ENCODE measurements at regions not wholly inside any gene's neighbourhood (a gene's known extent, or its start where the extent isn't known, plus 50 kb on each side); places are given as distances from the start of the nearest gene placed in this dataset.
"Not testable (repeated sequence)": the region's sequence is repeated elsewhere in the genome, so short reads cannot be mapped to it uniquely, and the experiment has no call there.

GRCh38 chr3:82628385-82629014, 867.1 kb upstream of the GBE1 start:
- TF ChIP-seq LEF1 (IDR thresholded peaks at IDR 0.05; ENCODE audit: borderline replicate concordance) (no peak), HDGF (IDR thresholded peaks at IDR 0.05; ENCODE audit: borderline replicate concordance) (no peak), TARDBP (IDR thresholded peaks at IDR 0.05) (no peak), ARNT (IDR thresholded peaks at IDR 0.05) (no peak), FOXM1 (IDR thresholded peaks at IDR 0.05; ENCODE audit: borderline replicate concordance) (no peak), BHLHE40 (IDR thresholded peaks at IDR 0.05; ENCODE audit: borderline replicate concordance) (no peak), FOXK2 (IDR thresholded peaks at IDR 0.05) (no peak), L3MBTL2 (conservative IDR thresholded peaks at IDR 0.05) (no peak), PKNOX1 (IDR thresholded peaks at IDR 0.05) (no peak), SUZ12 (IDR thresholded peaks at IDR 0.05) (no peak), ZNF384 (IDR thresholded peaks at IDR 0.05) (no peak), ELF4 (IDR thresholded peaks at IDR 0.05) (no peak), SP1 (IDR thresholded peaks at IDR 0.05) (no peak), FOXA1 (IDR thresholded peaks at IDR 0.05) (no peak), CTBP1 (IDR thresholded peaks at IDR 0.05; ENCODE audit: borderline replicate concordance) (no peak), NFRKB (IDR thresholded peaks at IDR 0.05) (no peak)
- POLR2A ChIA-PET = no interaction called here
- no peak for DNase-seq (ENCODE audit: extremely low spot score)
- CTCF ChIA-PET = no interaction called here

- no peak for DNase-seq (ENCODE audit: extremely low spot score)
- no peak for TF ChIP-seq SUZ12 (IDR thresholded peaks at IDR 0.05)
- TF ChIP-seq TARDBP (IDR thresholded peaks at IDR 0.05) = no peak
- CTCF ChIA-PET = no interaction called here
- POLR2A ChIA-PET = no interaction called here
Observed at GRCh38 chr3:82627733-82628132, 866.3 kb upstream of the GBE1 start.

- POLR2A ChIA-PET; CTCF ChIA-PET; DNase-seq (ENCODE audit: extremely low spot score): not testable (repeated sequence)
Observed at GRCh38 chr3:82620744-82621143, 859.3 kb upstream of the GBE1 start.

GRCh38 chr3:82618594-82618993, 857.1 kb upstream of the GBE1 start:
- TF ChIP-seq ARNT (IDR thresholded peaks at IDR 0.05) (no peak), SP1 (IDR thresholded peaks at IDR 0.05) (no peak), FOXK2 (IDR thresholded peaks at IDR 0.05) (no peak), L3MBTL2 (conservative IDR thresholded peaks at IDR 0.05) (no peak), CTBP1 (IDR thresholded peaks at IDR 0.05; ENCODE audit: borderline replicate concordance) (no peak), FOXA1 (IDR thresholded peaks at IDR 0.05) (no peak)
- ChIA-PET CTCF (no interaction called here), POLR2A (interaction anchor here (0.6 kb wide), 1 partner anchor 13 kb away, joined by 4 read pairs; no protein-coding TSS in a partner anchor)
- DNase-seq (ENCODE audit: extremely low spot score) = no peak

- POLR2A ChIA-PET = no interaction called here
- TF ChIP-seq LEF1 (IDR thresholded peaks at IDR 0.05; ENCODE audit: borderline replicate concordance) = no peak
- no peak for TF ChIP-seq FOXK2 (IDR thresholded peaks at IDR 0.05)
- TF ChIP-seq ZNF384 (IDR thresholded peaks at IDR 0.05) = no peak
- no peak for TF ChIP-seq L3MBTL2 (conservative IDR thresholded peaks at IDR 0.05)
- TF ChIP-seq FOXA1 (IDR thresholded peaks at IDR 0.05) = no peak
- no peak for TF ChIP-seq CTBP1 (IDR thresholded peaks at IDR 0.05; ENCODE audit: borderline replicate concordance)
- no peak for TF ChIP-seq ARNT (IDR thresholded peaks at IDR 0.05)
- TF ChIP-seq SP1 (IDR thresholded peaks at IDR 0.05) = no peak
- TF ChIP-seq HDGF (IDR thresholded peaks at IDR 0.05; ENCODE audit: borderline replicate concordance) = no peak
- no peak for TF ChIP-seq ELF4 (IDR thresholded peaks at IDR 0.05)
- no peak for TF ChIP-seq PKNOX1 (IDR thresholded peaks at IDR 0.05)
- DNase-seq (ENCODE audit: extremely low spot score) = no peak
- CTCF ChIA-PET = no interaction called here
Observed at GRCh38 chr3:82610236-82610635, 848.8 kb upstream of the GBE1 start.

GRCh38 chr3:82607391-82607790, 845.9 kb upstream of the GBE1 start:
- ChIA-PET POLR2A (no interaction called here), CTCF (no interaction called here)
- DNase-seq (ENCODE audit: extremely low spot score) = no peak
- TF ChIP-seq CTBP1 (IDR thresholded peaks at IDR 0.05; ENCODE audit: borderline replicate concordance) (no peak), ARNT (IDR thresholded peaks at IDR 0.05) (no peak), BHLHE40 (IDR thresholded peaks at IDR 0.05; ENCODE audit: borderline replicate concordance) (no peak), SUZ12 (IDR thresholded peaks at IDR 0.05) (no peak), HDGF (IDR thresholded peaks at IDR 0.05; ENCODE audit: borderline replicate concordance) (no peak), L3MBTL2 (conservative IDR thresholded peaks at IDR 0.05) (no peak), FOXA1 (IDR thresholded peaks at IDR 0.05) (no peak), FOXM1 (IDR thresholded peaks at IDR 0.05; ENCODE audit: borderline replicate concordance) (no peak), FOXK2 (IDR thresholded peaks at IDR 0.05) (no peak), ZNF384 (IDR thresholded peaks at IDR 0.05) (no peak), SP1 (IDR thresholded peaks at IDR 0.05) (no peak), LEF1 (IDR thresholded peaks at IDR 0.05; ENCODE audit: borderline replicate concordance) (no peak), PKNOX1 (IDR thresholded peaks at IDR 0.05) (no peak), TARDBP (IDR thresholded peaks at IDR 0.05) (no peak), NFRKB (IDR thresholded peaks at IDR 0.05) (no peak), ELF4 (IDR thresholded peaks at IDR 0.05) (no peak)

- TF ChIP-seq BHLHE40 (IDR thresholded peaks at IDR 0.05; ENCODE audit: borderline replicate concordance) = no peak
- TF ChIP-seq LEF1 (IDR thresholded peaks at IDR 0.05; ENCODE audit: borderline replicate concordance) = no peak
- TF ChIP-seq PKNOX1 (IDR thresholded peaks at IDR 0.05) = no peak
- TF ChIP-seq ARNT (IDR thresholded peaks at IDR 0.05) = no peak
- no peak for TF ChIP-seq CTBP1 (IDR thresholded peaks at IDR 0.05; ENCODE audit: borderline replicate concordance)
- no peak for TF ChIP-seq ELF4 (IDR thresholded peaks at IDR 0.05)
- TF ChIP-seq FOXA1 (IDR thresholded peaks at IDR 0.05) = no peak
- no peak for TF ChIP-seq SUZ12 (IDR thresholded peaks at IDR 0.05)
- TF ChIP-seq SP1 (IDR thresholded peaks at IDR 0.05) = no peak
- no peak for TF ChIP-seq FOXM1 (IDR thresholded peaks at IDR 0.05; ENCODE audit: borderline replicate concordance)
- TF ChIP-seq NFRKB (IDR thresholded peaks at IDR 0.05) = no peak
- CTCF ChIA-PET = no interaction called here
- no peak for DNase-seq (ENCODE audit: extremely low spot score)
- POLR2A ChIA-PET = no interaction called here
Observed at GRCh38 chr3:82596805-82597204, 835.4 kb upstream of the GBE1 start.

Data from HEK293T (cell line).